ENCODE measurements at regions not wholly inside any gene's neighbourhood (a gene's known extent, or its start where the extent isn't known, plus 50 kb on each side); places are given as distances from the start of the nearest gene placed in this dataset.

- TF ChIP-seq CTCF (conservative IDR thresholded peaks at IDR 0.05; ENCODE audit: low read depth, low read length), result no peak
- no peak for TF ChIP-seq MAFK (IDR thresholded peaks at IDR 0.05; ENCODE audit: low read depth, low read length)
- TF ChIP-seq ELK1 (IDR thresholded peaks at IDR 0.05; ENCODE audit: borderline replicate concordance, low read depth, low read length), result no peak
- TF ChIP-seq RFX5 (IDR thresholded peaks at IDR 0.05; ENCODE audit: low read depth, low read length), result no peak
- TF ChIP-seq USF2 (IDR thresholded peaks at IDR 0.05; ENCODE audit: low read depth, low read length), result no peak
- TF ChIP-seq RAD21 (IDR thresholded peaks at IDR 0.05; ENCODE audit: low read length), result no peak
- no peak for TF ChIP-seq POLR2A (IDR thresholded peaks at IDR 0.05; ENCODE audit: low read depth, low read length)
- TF ChIP-seq RCOR1 (IDR thresholded peaks at IDR 0.05; ENCODE audit: insufficient replicate concordance, low read length), result no peak
- no peak for TF ChIP-seq MXI1 (IDR thresholded peaks at IDR 0.05; ENCODE audit: borderline replicate concordance, low read depth, low read length)
Measured at GRCh38 chr2:180359522-180360282, 352.6 kb upstream of the CWC22 start.
